GM19455 (cell line): ENCODE measurements at regions not wholly inside any gene's neighbourhood (a gene's known extent, or its start where the extent isn't known, plus 50 kb on each side); places are given as distances from the start of the nearest gene placed in this dataset.

ENCODE experiments used
- ATAC-seq: cut with Tn5 transposase; IDR thresholded peaks from one replicate; pipeline ENCODE4 v1.9.1; 2021; ENCODE audit not compliant: unreplicated experiment

- ATAC-seq: no peak
These were observed 72.2 kb upstream of the TTC14 start for GRCh38 chr3:180529778-180530177.

- no peak for ATAC-seq
These were observed 71.7 kb upstream of the TTC14 start for GRCh38 chr3:180530276-180530675.

GRCh38 chr3:180531303-180532278 lies 70.4 kb upstream of the TTC14 start:
- ATAC-seq: no peak

GRCh38 chr3:180534828-180535227 lies 67.1 kb upstream of the TTC14 start:
- no peak for ATAC-seq

- ATAC-seq: no peak
These were observed 63.5 kb upstream of the TTC14 start for GRCh38 chr3:180538493-180538892.

- ATAC-seq: no peak
These were observed 58.1 kb upstream of the TTC14 start for GRCh38 chr3:180543877-180544276.

GRCh38 chr3:180546863-180547262 lies 55.1 kb upstream of the TTC14 start:
- ATAC-seq: no peak

- ATAC-seq: no peak
These were observed 53.9 kb upstream of the TTC14 start for GRCh38 chr3:180548050-180548449.
